Endothelial cell of umbilical vein (primary cell): ENCODE measurements at regions not wholly inside any gene's neighbourhood (a gene's known extent, or its start where the extent isn't known, plus 50 kb on each side); places are given as distances from the start of the nearest gene placed in this dataset.

ENCODE experiments used
- BruUV-seq: library from RNA; stranded (reverse); fragments of 400-500 nt; replicated peaks from 2 replicates; lab custom pipeline; 2021; lab: Mats Ljungman, UMichigan
- CTCF ChIA-PET: fragments of 300-600, 350-600 bp; sonication (Branson Sonifier 250); formaldehyde crosslinking; loops from one replicate; lab custom pipeline; 2021; ENCODE audit warnings: antibody characterized with exemption, inconsistent platforms; lab: Charles Lee
- POLR2A ChIA-PET: fragments of 300-600, 350-600 bp; sonication (Branson Sonifier 250); formaldehyde crosslinking; loops from one replicate; lab custom pipeline; 2021; ENCODE audit warnings: antibody characterized with exemption, inconsistent platforms; lab: Charles Lee
- DNase-seq: peaks from one replicate; pipeline ENCODE4 v3.0.0-alpha.2; 2011; ENCODE audit warnings: low read depth, low spot score
- FAIRE-seq: peaks from 2 replicates; lab custom pipeline; 2011; peaks lifted over from hg19 to GRCh38; lab: Jason Lieb, UNC
- H2AFZ ChIP-seq: 2 replicates; pipeline ENCODE4 v1.6.0; 2012; ENCODE audit warnings: low read depth, low read length, control low read depth, inconsistent platforms
- H3K27ac ChIP-seq: 2 replicates; pipeline ENCODE4 v1.5.1; 2011; ENCODE audit warnings: low read depth, mild to moderate bottlenecking, control low read depth, low read length, moderate library complexity; ENCODE audit not compliant: insufficient read depth
- H3K27me3 ChIP-seq, 2 experiments: 2 replicates each; pipeline versions ENCODE4 v1.6.0 to v1.6.1; 2011; ENCODE audit warnings: low read length in 2 of 2, mixed read lengths in 1 of 2; ENCODE audit not compliant: control insufficient read depth in 2 of 2, insufficient read depth in 2 of 2
- H3K36me3 ChIP-seq, 2 experiments: 2 replicates in 1 of 2; 3 replicates in 1 of 2; pipeline ENCODE4 v1.5.1; 2011; ENCODE audit warnings: low read length in 2 of 2, mild to moderate bottlenecking in 1 of 2, moderate library complexity in 1 of 2; ENCODE audit not compliant: control insufficient read depth in 2 of 2, insufficient read depth in 2 of 2; ENCODE audit errors: extremely low read depth in 1 of 2
- H3K4me1 ChIP-seq: 3 replicates; pipeline ENCODE4 v1.5.1; 2011; ENCODE audit warnings: mild to moderate bottlenecking, low read length; ENCODE audit not compliant: control insufficient read depth, insufficient read depth; ENCODE audit errors: extremely low read depth
- H3K4me2 ChIP-seq: 2 replicates; pipeline ENCODE4 v1.6.1; 2011; ENCODE audit warnings: low read length, control low read depth, mixed read lengths; ENCODE audit not compliant: insufficient read depth
- H3K4me3 ChIP-seq, 3 experiments: fragments of 200-600 bp in 1 of 3; sonication (generic), shearing (Covaris generic) in 1 of 3; replicated peaks in 1 of 3; 2 replicates each; pipeline ENCODE4 v1.5.1; 2011 to 2016; ENCODE audit warnings: control low read depth in 3 of 3, low read length in 3 of 3, mild to moderate bottlenecking in 2 of 3, inconsistent platforms in 1 of 3, low read depth in 1 of 3, moderate library complexity in 1 of 3; ENCODE audit not compliant: insufficient read depth in 1 of 3
- H3K79me2 ChIP-seq: 2 replicates; pipeline ENCODE4 v1.6.0; 2012; ENCODE audit warnings: low read length, inconsistent platforms; ENCODE audit not compliant: control insufficient read depth, insufficient read depth
- H3K9ac ChIP-seq: replicated peaks from 2 replicates; pipeline ENCODE3; 2011; ENCODE audit warnings: low read length, control low read depth; ENCODE audit not compliant: insufficient read depth; ENCODE audit errors: extremely low read depth
- H3K9me1 ChIP-seq: replicated peaks from 3 replicates; pipeline ENCODE4 v1.6.0; 2011; ENCODE audit warnings: mild to moderate bottlenecking, low read length; ENCODE audit not compliant: control insufficient read depth, insufficient read depth; ENCODE audit errors: extremely low read depth
- H3K9me3 ChIP-seq: replicated peaks from 2 replicates; pipeline ENCODE4 v1.5.1; 2012; ENCODE audit warnings: low read length, inconsistent platforms; ENCODE audit not compliant: control insufficient read depth, insufficient read depth
- H4K20me1 ChIP-seq: replicated peaks from 2 replicates; pipeline ENCODE3; 2011; ENCODE audit warnings: mild to moderate bottlenecking, low read length; ENCODE audit not compliant: control insufficient read depth, insufficient read depth; ENCODE audit errors: extremely low read depth
- EZH2 ChIP-seq: IDR thresholded peaks from 2 replicates; pipeline ENCODE4 v1.6.1; 2012; ENCODE audit warnings: borderline replicate concordance, low read depth, mild to moderate bottlenecking, moderate library complexity, low read length, inconsistent platforms; ENCODE audit not compliant: severe bottlenecking
- FOS ChIP-seq: IDR thresholded peaks from 2 replicates; pipeline ENCODE4 v1.6.1; 2011; ENCODE audit warnings: mild to moderate bottlenecking, low read length, moderate library complexity, borderline replicate concordance; ENCODE audit not compliant: insufficient read depth
- GATA2 ChIP-seq: IDR thresholded peaks from 2 replicates; pipeline ENCODE4 v1.7.0; 2011; ENCODE audit warnings: low read depth, mild to moderate bottlenecking, moderate library complexity, mixed read lengths, low read length; ENCODE audit not compliant: insufficient read length, insufficient read depth
- JUN ChIP-seq: IDR thresholded peaks from 2 replicates; pipeline ENCODE4 v1.6.1; 2011; ENCODE audit warnings: borderline replicate concordance, low read depth; ENCODE audit not compliant: insufficient read length, insufficient read depth
- MYC ChIP-seq: IDR thresholded peaks from one replicate; pipeline ENCODE4 v1.6.1; 2011; ENCODE audit warnings: mild to moderate bottlenecking, low read depth, low read length
- POLR2A ChIP-seq: IDR thresholded peaks from 2 replicates; pipeline ENCODE4 v1.6.1; 2012; ENCODE audit warnings: low read depth, mild to moderate bottlenecking, control low read depth, low read length
- POLR2AphosphoS5 ChIP-seq: IDR thresholded peaks from 2 replicates; pipeline ENCODE4 v1.6.1; 2012; ENCODE audit warnings: low read depth, mild to moderate bottlenecking, control low read depth, low read length, moderate library complexity; ENCODE audit not compliant: insufficient read depth
- dilution Hi-C: fragments of 300-500 bp; cut with MboI; formaldehyde crosslinking; loops from one replicate; pipeline ENCODE4 v1.15.0; 2019; ENCODE audit warnings: low sequenced_read_pairs; ENCODE audit not compliant: extremely low pct_ligation_motif_present
- intact Hi-C: fragments of 100-400 bp; cut with micrococcal nuclease; formaldehyde crosslinking; loops from one replicate; pipeline ENCODE4 v1.10.0; 2022
- TF ChIP-seq, protein P1 (sequence below), 2 donors: IDR thresholded peaks; 1 replicate in 1 of 2; 2 replicates in 1 of 2; pipeline ENCODE4 v1.5.1; 2011; ENCODE audit warnings: low read length in 2 of 2, mild to moderate bottlenecking in 2 of 2, moderate library complexity in 2 of 2, control low read depth in 1 of 2, inconsistent platforms in 1 of 2, low read depth in 1 of 2; ENCODE audit not compliant: insufficient read depth in 1 of 2; ENCODE audit errors: extremely low read depth in 1 of 2
- TF ChIP-seq, protein P2 (sequence below): IDR thresholded peaks from 2 replicates; pipeline ENCODE4 v1.6.1; 2011; ENCODE audit not compliant: insufficient read depth, insufficient read length

DNA sequence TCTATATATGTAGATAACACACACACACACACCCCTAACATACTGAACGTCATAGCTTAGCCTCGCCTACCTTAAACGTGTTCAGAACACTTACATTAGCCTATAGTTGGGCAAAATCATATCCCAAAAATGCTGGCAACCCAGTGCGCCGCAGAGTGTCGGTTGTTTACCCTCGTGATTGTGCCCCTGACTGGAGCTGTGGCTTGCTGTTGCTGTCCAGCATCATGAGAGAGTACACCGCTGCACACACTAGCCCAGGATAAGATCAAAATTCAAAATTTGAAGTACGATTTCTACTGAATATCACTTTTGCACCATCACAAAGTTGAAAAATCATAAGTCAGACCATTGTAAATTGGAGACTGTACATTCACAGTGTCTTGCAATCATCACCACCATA lies 73.1 kb upstream of the COG2 start:
- Histone ChIP-seq H3K9ac (no peak overlapping the region), H3K36me3 (no peaks in the 10 kb centered on the region), H3K4me1 (no peaks in the 10 kb centered on the region), H3K27me3 (no peaks in the 10 kb centered on the region), H3K27ac (no peak overlapping the region), H3K9me1 (no peaks in the 10 kb centered on the region), H3K4me3 (no peak overlapping the region), H3K4me2 (no peak overlapping the region), H3K9me3 (no peaks in the 10 kb centered on the region), H4K20me1 (no peaks in the 10 kb centered on the region), H2AFZ (no peak overlapping the region), H3K79me2 (no peaks in the 10 kb centered on the region)
- ChIA-PET POLR2A (no interaction called here), CTCF (no interaction called here)
- BruUV-seq, result no TSS peak
- TF ChIP-seq MYC, result no peak
- TF ChIP-seq, protein P1, sequence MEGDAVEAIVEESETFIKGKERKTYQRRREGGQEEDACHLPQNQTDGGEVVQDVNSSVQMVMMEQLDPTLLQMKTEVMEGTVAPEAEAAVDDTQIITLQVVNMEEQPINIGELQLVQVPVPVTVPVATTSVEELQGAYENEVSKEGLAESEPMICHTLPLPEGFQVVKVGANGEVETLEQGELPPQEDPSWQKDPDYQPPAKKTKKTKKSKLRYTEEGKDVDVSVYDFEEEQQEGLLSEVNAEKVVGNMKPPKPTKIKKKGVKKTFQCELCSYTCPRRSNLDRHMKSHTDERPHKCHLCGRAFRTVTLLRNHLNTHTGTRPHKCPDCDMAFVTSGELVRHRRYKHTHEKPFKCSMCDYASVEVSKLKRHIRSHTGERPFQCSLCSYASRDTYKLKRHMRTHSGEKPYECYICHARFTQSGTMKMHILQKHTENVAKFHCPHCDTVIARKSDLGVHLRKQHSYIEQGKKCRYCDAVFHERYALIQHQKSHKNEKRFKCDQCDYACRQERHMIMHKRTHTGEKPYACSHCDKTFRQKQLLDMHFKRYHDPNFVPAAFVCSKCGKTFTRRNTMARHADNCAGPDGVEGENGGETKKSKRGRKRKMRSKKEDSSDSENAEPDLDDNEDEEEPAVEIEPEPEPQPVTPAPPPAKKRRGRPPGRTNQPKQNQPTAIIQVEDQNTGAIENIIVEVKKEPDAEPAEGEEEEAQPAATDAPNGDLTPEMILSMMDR (IDR thresholded peaks at IDR 0.05; ENCODE audit: extremely low read depth in 1 of 2, insufficient read depth in 1 of 2, low read depth in 1 of 2, low read length in 2 of 2), result no peak
- TF ChIP-seq GATA2, result no peak
- no peak for TF ChIP-seq POLR2A
- no peak for TF ChIP-seq JUN
- no peak for TF ChIP-seq POLR2AphosphoS5
- TF ChIP-seq FOS, result no peak
- TF ChIP-seq, protein P2, sequence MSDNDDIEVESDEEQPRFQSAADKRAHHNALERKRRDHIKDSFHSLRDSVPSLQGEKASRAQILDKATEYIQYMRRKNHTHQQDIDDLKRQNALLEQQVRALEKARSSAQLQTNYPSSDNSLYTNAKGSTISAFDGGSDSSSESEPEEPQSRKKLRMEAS, result no peak
- no peak for TF ChIP-seq EZH2
- dilution Hi-C loops (no loop called here), intact Hi-C loops (no loop called here)
- no peak for FAIRE-seq
- no peak for DNase-seq
